H9 (cell line): ENCODE measurements at regions not wholly inside any gene's neighbourhood (a gene's known extent, or its start where the extent isn't known, plus 50 kb on each side); places are given as distances from the start of the nearest gene placed in this dataset.

Source experiments
- DNase-seq: peaks from one replicate; pipeline ENCODE4 v3.0.0-alpha.2; 2017
- H2AFZ ChIP-seq: one replicate; pipeline ENCODE4 v1.6.1; 2013; ENCODE audit warnings: mild to moderate bottlenecking, low read length, control low read depth, moderate library complexity
- H2AK5ac ChIP-seq: 2 replicates; pipeline ENCODE4 v1.6.1; 2013; ENCODE audit warnings: low read length, control low read depth, mixed read lengths; ENCODE audit not compliant: insufficient read length
- H2BK120ac ChIP-seq: one replicate; pipeline ENCODE4 v1.6.1; 2013; ENCODE audit warnings: low read depth, mild to moderate bottlenecking, low read length, control low read depth, inconsistent platforms; ENCODE audit not compliant: poor library complexity, severe bottlenecking
- H2BK12ac ChIP-seq: 2 replicates; pipeline ENCODE4 v1.6.1; 2013; ENCODE audit warnings: low read length, control low read depth, mixed read lengths, low read depth; ENCODE audit not compliant: insufficient read length
- H2BK15ac ChIP-seq: 2 replicates; pipeline ENCODE4 v1.6.1; 2013; ENCODE audit warnings: low read depth, low read length, control low read depth
- H2BK20ac ChIP-seq: one replicate; pipeline ENCODE4 v1.6.1; 2013; ENCODE audit warnings: low read depth, mild to moderate bottlenecking, low read length, control low read depth, inconsistent platforms; ENCODE audit not compliant: poor library complexity, severe bottlenecking
- H2BK5ac ChIP-seq: 2 replicates; pipeline ENCODE4 v1.6.1; 2013; ENCODE audit warnings: low read length, control low read depth, mixed read lengths; ENCODE audit not compliant: insufficient read length
- H3K14ac ChIP-seq: 2 replicates; pipeline ENCODE4 v1.6.1; 2013; ENCODE audit warnings: low read length, control low read depth; ENCODE audit not compliant: insufficient read depth
- H3K18ac ChIP-seq: 2 replicates; pipeline ENCODE4 v1.6.1; 2013; ENCODE audit warnings: low read depth, mild to moderate bottlenecking, mixed read lengths, low read length, control low read depth; ENCODE audit not compliant: insufficient read length
- H3K23ac ChIP-seq: 2 replicates; pipeline ENCODE4 v1.6.1; 2013; ENCODE audit warnings: low read length, control low read depth, mixed read lengths, low read depth; ENCODE audit not compliant: insufficient read length
- H3K23me2 ChIP-seq: 2 replicates; pipeline ENCODE4 v1.6.1; 2013; ENCODE audit warnings: low read depth, mild to moderate bottlenecking, mixed read lengths, low read length, control low read depth; ENCODE audit not compliant: insufficient read length, poor library complexity, severe bottlenecking
- H3K27ac ChIP-seq: 2 replicates; pipeline ENCODE4 v1.5.1; 2013; ENCODE audit warnings: low read length, control low read depth, mixed read lengths, low read depth; ENCODE audit not compliant: insufficient read length
- H3K27me3 ChIP-seq: 2 replicates; pipeline ENCODE4 v1.6.1; 2013; ENCODE audit warnings: low read length, control low read depth, inconsistent platforms; ENCODE audit not compliant: insufficient read depth
- H3K4ac ChIP-seq: 2 replicates; pipeline ENCODE4 v1.6.1; 2013; ENCODE audit warnings: low read depth, mild to moderate bottlenecking, control low read depth, inconsistent platforms, low read length, moderate library complexity
- H3K4me1 ChIP-seq: 2 replicates; pipeline ENCODE4 v1.6.1; 2013; ENCODE audit warnings: low read length, control low read depth, inconsistent platforms; ENCODE audit not compliant: insufficient read depth
- H3K4me2 ChIP-seq: 2 replicates; pipeline ENCODE4 v1.6.1; 2013; ENCODE audit warnings: low read length, control low read depth, mixed read lengths; ENCODE audit not compliant: insufficient read length, insufficient read depth
- H3K56ac ChIP-seq: 2 replicates; pipeline ENCODE4 v1.6.1; 2013; ENCODE audit warnings: low read depth, mild to moderate bottlenecking, mixed read lengths, low read length, control low read depth; ENCODE audit not compliant: insufficient read length
- H3K79me1 ChIP-seq: 2 replicates; pipeline ENCODE4 v1.6.1; 2013; ENCODE audit warnings: low read depth, mild to moderate bottlenecking, moderate library complexity, low read length, control low read depth, inconsistent platforms; ENCODE audit not compliant: insufficient read depth, poor library complexity, severe bottlenecking
- H3K79me2 ChIP-seq: 2 replicates; pipeline ENCODE4 v1.6.1; 2013; ENCODE audit warnings: low read length, control low read depth, inconsistent platforms; ENCODE audit not compliant: insufficient read depth
- H3K9ac ChIP-seq: 2 replicates; pipeline ENCODE4 v1.6.1; 2013; ENCODE audit warnings: low read length, control low read depth, mixed read lengths; ENCODE audit not compliant: insufficient read length; ENCODE audit errors: extremely low read depth
- H3K9me3 ChIP-seq: one replicate; pipeline ENCODE4 v1.6.1; 2013; ENCODE audit warnings: low read depth, low read length, inconsistent platforms; ENCODE audit not compliant: control insufficient read depth
- H3T11ph ChIP-seq: one replicate; pipeline ENCODE4 v1.6.1; 2013; ENCODE audit warnings: mild to moderate bottlenecking, low read length, control low read depth, inconsistent platforms
- H4K20me1 ChIP-seq: one replicate; pipeline ENCODE4 v1.6.1; 2013; ENCODE audit not compliant: control insufficient read depth, insufficient read length, insufficient read depth
- H4K5ac ChIP-seq: 2 replicates; pipeline ENCODE4 v1.6.1; 2013; ENCODE audit warnings: low read depth, mild to moderate bottlenecking, mixed read lengths, low read length, control low read depth; ENCODE audit not compliant: insufficient read length
- H4K8ac ChIP-seq: replicated peaks from 2 replicates; pipeline ENCODE4 v1.6.1; 2013; ENCODE audit warnings: low read length, control low read depth, mixed read lengths, low read depth; ENCODE audit not compliant: insufficient read length
- H4K91ac ChIP-seq: 2 replicates; pipeline ENCODE4 v1.6.1; 2013; ENCODE audit warnings: low read depth, mild to moderate bottlenecking, moderate library complexity, mixed read lengths, low read length, control low read depth; ENCODE audit not compliant: insufficient read length
- H3K27ac Mint-ChIP-seq, 3 experiments: 2 replicates in 2 of 3; 3 replicates in 1 of 3; pipeline ENCODE4 v1.8.0; 2020 to 2021; ENCODE audit warnings: mixed read lengths in 3 of 3, mild to moderate bottlenecking in 1 of 3, moderate library complexity in 1 of 3
- H3K27me3 Mint-ChIP-seq: 2 replicates; pipeline ENCODE4 v1.8.0; 2021; ENCODE audit warnings: low read depth, mild to moderate bottlenecking, moderate library complexity, mixed read lengths
- H3K36me3 Mint-ChIP-seq, 3 experiments: 2 replicates in 2 of 3; 3 replicates in 1 of 3; pipeline ENCODE4 v1.8.0; 2020 to 2021; ENCODE audit warnings: low read depth in 3 of 3, mixed read lengths in 3 of 3; ENCODE audit not compliant: insufficient read depth in 1 of 3
- H3K4me1 Mint-ChIP-seq, 2 experiments: 2 replicates each; pipeline ENCODE4 v1.8.0; 2020; ENCODE audit warnings: mixed read lengths in 2 of 2
- H3K4me3 Mint-ChIP-seq, 2 experiments: 2 replicates in 1 of 2; 3 replicates in 1 of 2; pipeline ENCODE4 v1.8.0; 2020 to 2021; ENCODE audit warnings: mild to moderate bottlenecking in 2 of 2, mixed read lengths in 2 of 2, moderate library complexity in 1 of 2
- H3K9me3 Mint-ChIP-seq, 2 experiments: 2 replicates in 1 of 2; 3 replicates in 1 of 2; pipeline ENCODE4 v1.8.0; 2020; ENCODE audit warnings: mild to moderate bottlenecking in 2 of 2, mixed read lengths in 2 of 2, moderate library complexity in 1 of 2
- CTCF ChIP-seq: fragments of 200-600 bp; sonication (generic); conservative IDR thresholded peaks from 3 replicates; pipeline ENCODE4 v1.8.0; 2021; ENCODE audit warnings: antibody characterized with exemption, mild to moderate bottlenecking
- WGBS: extraction: QIAGEN DNeasy Blood & Tissue Kit; methylation state at CpG from one replicate; pipeline ENCODE4 v1.1.7; 2013; ENCODE audit warnings: missing lambda C conversion rate, low lambda C conversion rate, mixed read lengths; ENCODE audit not compliant: insufficient read length; ENCODE audit errors: extremely low coverage; 5-methylcytosine and 5-hydroxymethylcytosine counted together

GRCh38 chr10:125578658-125579315, 104.2 kb downstream of the TEX36 start:
- Histone ChIP-seq H3K23me2 (no peaks in the 10 kb centered on the region), H2BK120ac (no peak overlapping the region), H3K4me1 (no peaks in the 10 kb centered on the region), H4K20me1 (no peaks in the 10 kb centered on the region), H3K79me1 (no peaks in the 10 kb centered on the region), H2BK12ac (no peak overlapping the region), H3K27me3 (no peaks in the 10 kb centered on the region), H4K8ac (no peak overlapping the region), H3K56ac (no peak overlapping the region), H2BK15ac (no peak overlapping the region), H3K27ac (no peak overlapping the region), H3K23ac (no peak overlapping the region), H3T11ph (no peak overlapping the region), H2AFZ (no peak overlapping the region), H3K4ac (no peak overlapping the region), H3K79me2 (no peaks in the 10 kb centered on the region), H4K91ac (no peak overlapping the region), H3K18ac (no peak overlapping the region), H2BK5ac (no peak overlapping the region), H3K9me3 (no peaks in the 10 kb centered on the region), H4K5ac (no peak overlapping the region), H3K14ac (no peak overlapping the region), H3K4me2 (no peak overlapping the region), H2BK20ac (no peak overlapping the region), H3K9ac (no peak overlapping the region), H2AK5ac (no peak overlapping the region)
- peaks cover 0 to 3% of the 10 kb centered on the region in 2 experiments; a peak in 1 of 4 replicates for H3K4me1 Mint-ChIP-seq
- no peak for TF ChIP-seq CTCF
- no peak overlapping the region for H3K4me3 Mint-ChIP-seq
- H3K27me3 Mint-ChIP-seq = peaks cover 4% of the 10 kb centered on the region
- no peaks in the 10 kb centered on the region; a peak in 1 of 7 replicates for H3K36me3 Mint-ChIP-seq
- H3K9me3 Mint-ChIP-seq = peaks cover 3 to 7% of the 10 kb centered on the region in 2 experiments; a peak in 3 of 5 replicates
- H3K27ac Mint-ChIP-seq = no peak overlapping the region
- WGBS = no CpG with 5 or more reads among the region's 7 CpGs
- no peak for DNase-seq
